Coronary artery (tissue), 2 donors: ENCODE measurements at regions not wholly inside any gene's neighbourhood (a gene's known extent, or its start where the extent isn't known, plus 50 kb on each side); places are given as distances from the start of the nearest gene placed in this dataset.

ENCODE experiments used
- DNase-seq: peaks from one replicate; pipeline ENCODE4 v3.0.0-alpha.2; 2017; ENCODE audit warnings: low spot score
- H3K27ac ChIP-seq, 2 donors: fragments of 200-600 bp; sonication (generic); one replicate each; pipeline ENCODE4 v1.5.1; 2016 to 2019
- H3K4me3 ChIP-seq: fragments of 200-600 bp; sonication (generic); 2 replicates; pipeline ENCODE4 v1.5.1; 2016; ENCODE audit warnings: mild to moderate bottlenecking, moderate library complexity
- CTCF ChIP-seq: fragments of 200-600 bp; sonication (generic); IDR thresholded peaks from one replicate; pipeline ENCODE4 v1.5.1; 2019; ENCODE audit warnings: antibody characterized with exemption

DNA sequence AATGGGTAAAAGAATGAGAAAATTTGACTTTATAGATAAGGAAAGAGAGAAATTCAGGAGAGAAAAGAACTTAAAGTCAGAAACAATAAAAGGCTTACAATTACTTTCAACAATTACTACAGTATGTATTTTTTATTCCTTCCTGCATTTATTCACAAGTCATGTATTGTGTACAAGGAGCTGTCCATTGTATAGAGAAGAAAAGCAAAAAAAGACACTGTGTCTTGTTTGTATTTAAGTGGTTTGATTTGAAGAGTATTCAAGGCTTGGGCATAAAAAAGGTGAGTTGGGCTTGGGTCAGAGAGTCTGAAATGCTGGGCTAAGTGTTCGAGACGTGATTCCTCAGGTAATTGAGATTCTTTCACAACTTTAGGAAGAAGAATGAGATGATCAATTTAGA lies 394.2 kb upstream of the ROBO2 start:
- H3K4me3 ChIP-seq = no peak overlapping the region
- no peak for TF ChIP-seq CTCF
- no peak for DNase-seq
- no peak overlapping the region for H3K27ac ChIP-seq

DNA sequence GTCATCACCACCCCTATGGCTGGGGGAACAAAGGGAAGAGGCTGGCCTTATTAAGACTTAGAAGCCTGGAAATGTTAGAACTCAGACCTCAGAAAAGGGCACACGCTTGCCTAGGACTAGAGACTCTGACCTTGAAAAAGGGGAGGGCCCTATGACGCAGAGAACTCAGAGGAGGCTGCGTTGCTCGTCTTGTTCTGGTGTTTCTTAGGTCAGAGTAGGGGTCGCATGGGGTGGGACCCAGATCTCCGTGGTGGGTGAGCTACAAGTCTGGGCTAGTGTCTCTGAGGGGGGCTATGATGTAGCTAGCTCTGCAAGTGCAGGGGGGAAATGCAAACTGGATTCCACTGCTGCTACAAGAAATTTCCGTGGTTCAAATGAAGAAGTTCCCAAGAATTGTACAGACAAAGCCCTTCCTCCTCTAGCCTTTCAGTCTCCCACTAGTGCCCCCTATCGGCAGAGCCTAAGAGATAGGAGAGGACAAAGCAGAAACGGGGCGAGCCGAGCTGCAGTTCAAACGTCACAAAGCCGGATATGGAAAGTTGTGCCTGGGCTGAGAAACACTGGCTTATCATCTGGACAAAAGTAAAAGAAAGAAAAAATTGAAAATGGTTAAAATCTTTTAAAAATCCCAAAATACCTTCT lies 392.9 kb upstream of the ROBO2 start:
- no peak overlapping the region for H3K4me3 ChIP-seq
- DNase-seq = no peak
- no peak for TF ChIP-seq CTCF
- no peak overlapping the region for H3K27ac ChIP-seq

DNA sequence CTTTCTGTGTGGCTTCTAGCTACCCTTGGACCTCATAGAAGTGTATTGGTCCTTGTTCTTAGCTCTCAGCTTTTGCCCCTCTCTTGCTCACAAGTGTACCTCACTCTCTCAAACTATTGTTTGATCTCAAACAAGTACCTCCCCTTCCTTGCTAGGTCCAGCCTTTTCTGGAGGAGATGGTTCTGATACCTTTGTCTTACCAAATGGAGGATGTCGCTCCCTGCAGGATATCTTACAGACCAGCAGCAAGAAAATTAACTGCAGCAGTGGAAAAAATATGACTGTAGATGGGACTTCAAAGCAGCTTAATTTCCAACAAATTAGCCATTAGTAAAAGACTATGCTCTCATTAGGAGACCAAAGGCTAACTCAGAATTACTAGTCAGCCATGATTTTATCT lies 388.1 kb upstream of the ROBO2 start:
- Histone ChIP-seq H3K27ac (no peak overlapping the region), H3K4me3 (no peak overlapping the region)
- DNase-seq = no peak
- TF ChIP-seq CTCF = no peak

DNA sequence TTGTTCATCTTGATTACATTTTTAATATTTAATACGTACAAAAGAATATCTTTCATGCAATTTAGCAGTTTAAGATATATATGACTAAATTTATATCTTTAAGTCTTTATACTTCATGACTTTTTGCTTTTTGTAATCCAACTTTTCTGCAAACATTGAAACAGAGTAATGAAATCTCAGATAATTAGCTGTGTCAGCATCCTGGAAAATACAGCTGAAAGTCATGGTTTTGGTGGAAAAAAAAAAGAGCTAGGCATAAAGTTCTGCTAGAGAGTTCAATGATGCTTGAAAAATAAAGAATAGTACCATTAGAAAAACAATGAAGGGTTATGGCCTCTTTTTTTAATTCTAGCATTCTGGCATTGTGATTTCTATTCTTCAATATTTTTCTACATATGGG lies 387.4 kb upstream of the ROBO2 start:
- H3K27ac ChIP-seq = no peak overlapping the region
- H3K4me3 ChIP-seq = no peak overlapping the region
- DNase-seq = no peak
- no peak for TF ChIP-seq CTCF

- no peak overlapping the region for H3K4me3 ChIP-seq
- DNase-seq = no peak
- H3K27ac ChIP-seq = no peak overlapping the region
- no peak for TF ChIP-seq CTCF
Measured at GRCh38 chr3:76653640-76654251, 386.2 kb upstream of the ROBO2 start.

DNA sequence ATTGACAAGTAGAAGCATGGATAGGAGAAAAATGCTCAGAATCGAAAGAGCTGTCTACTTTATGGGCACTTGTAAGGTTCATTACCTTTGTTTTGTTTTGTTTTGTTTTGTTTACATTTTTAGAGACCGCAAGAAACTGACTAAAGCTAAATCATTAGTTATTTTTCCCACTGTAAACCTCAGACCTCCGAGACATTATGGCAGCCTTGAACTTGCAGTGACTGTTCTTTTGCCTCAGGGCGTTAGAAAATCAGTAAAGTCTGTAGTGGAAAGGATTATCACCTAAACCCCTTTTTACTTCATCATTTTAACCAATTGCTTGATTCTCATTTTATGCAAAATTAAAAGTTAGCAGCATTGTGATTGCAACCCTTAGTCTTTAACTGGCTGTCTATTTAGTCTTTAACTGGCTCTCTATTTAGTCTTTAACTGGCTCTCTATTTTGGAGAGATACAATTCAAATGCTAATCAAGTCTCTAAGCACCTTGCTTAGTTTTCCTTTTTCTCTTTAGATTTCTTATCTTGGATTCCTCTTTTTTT lies 383.3 kb upstream of the ROBO2 start:
- Histone ChIP-seq H3K27ac (no peak overlapping the region), H3K4me3 (no peak overlapping the region)
- no peak for DNase-seq
- no peak for TF ChIP-seq CTCF

DNA sequence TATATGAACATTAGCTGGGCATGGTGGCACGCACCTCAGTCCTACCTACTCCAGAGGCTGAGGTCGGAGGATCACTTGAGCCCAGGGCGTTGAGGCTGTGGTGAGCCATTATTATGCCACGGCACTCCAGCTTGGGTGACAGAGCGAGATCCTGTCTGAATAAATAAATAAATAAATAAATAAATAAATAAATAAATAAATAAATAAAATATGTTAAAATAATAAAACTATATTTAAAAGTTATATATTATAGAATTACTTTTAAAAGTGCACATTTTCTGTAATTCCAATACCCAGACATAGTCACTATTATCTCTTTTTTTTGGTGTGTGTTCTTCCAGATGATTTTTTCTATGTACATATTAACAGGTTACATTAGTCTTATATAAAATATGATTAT lies 382.0 kb upstream of the ROBO2 start:
- Histone ChIP-seq H3K27ac (no peak overlapping the region), H3K4me3 (no peak overlapping the region)
- no peak for DNase-seq
- no peak for TF ChIP-seq CTCF
